ENCODE measurements at regions not wholly inside any gene's neighbourhood (a gene's known extent, or its start where the extent isn't known, plus 50 kb on each side); places are given as distances from the start of the nearest gene placed in this dataset.

GRCh38 chr9:4366591-4367330 lies 66.9 kb upstream of the GLIS3 start:
- TF ChIP-seq ZNF266 (tag by site-specific recombination; IDR thresholded peaks at IDR 0.05; ENCODE audit: low read depth): no peak
- 0 out of 2 replicates have a peak, but pooled peaks have one; percentile 40 for TF ChIP-seq CTCF (tag by site-specific recombination; IDR thresholded peaks at IDR 0.05)
- TF ChIP-seq ZNF776 (tag by site-specific recombination; IDR thresholded peaks at IDR 0.05; ENCODE audit: borderline replicate concordance): no peak
- TF ChIP-seq SETDB1 (IDR thresholded peaks at IDR 0.05; ENCODE audit: insufficient read length, low read length): no peak
- TF ChIP-seq HOXA7 (CRISPR knock-in tag; IDR thresholded peaks at IDR 0.05; ENCODE audit: borderline replicate concordance): no peak
- TF ChIP-seq YY1 (tag by site-specific recombination; IDR thresholded peaks at IDR 0.05): 0 out of 2 replicates have a peak, but pooled peaks have one; percentile 22
- TF ChIP-seq, protein P1, sequence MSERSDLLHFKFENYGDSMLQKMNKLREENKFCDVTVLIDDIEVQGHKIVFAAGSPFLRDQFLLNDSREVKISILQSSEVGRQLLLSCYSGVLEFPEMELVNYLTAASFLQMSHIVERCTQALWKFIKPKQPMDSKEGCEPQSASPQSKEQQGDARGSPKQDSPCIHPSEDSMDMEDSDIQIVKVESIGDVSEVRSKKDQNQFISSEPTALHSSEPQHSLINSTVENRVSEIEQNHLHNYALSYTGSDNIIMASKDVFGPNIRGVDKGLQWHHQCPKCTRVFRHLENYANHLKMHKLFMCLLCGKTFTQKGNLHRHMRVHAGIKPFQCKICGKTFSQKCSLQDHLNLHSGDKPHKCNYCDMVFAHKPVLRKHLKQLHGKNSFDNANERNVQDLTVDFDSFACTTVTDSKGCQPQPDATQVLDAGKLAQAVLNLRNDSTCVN (tag by site-specific recombination; optimal IDR thresholded peaks at IDR 0.05): no peak
- no peak for TF ChIP-seq SP2 (tag by site-specific recombination; IDR thresholded peaks at IDR 0.05)
- no peak for TF ChIP-seq ZNF16 (tag by site-specific recombination; IDR thresholded peaks at IDR 0.05; ENCODE audit: low read depth)
- no peak for TF ChIP-seq ZBTB21 (tag by site-specific recombination; IDR thresholded peaks at IDR 0.05)
- TF ChIP-seq ZBTB11 (tag by site-specific recombination; conservative IDR thresholded peaks at IDR 0.05; ENCODE audit: low read depth): no peak
- TF ChIP-seq, protein P2, sequence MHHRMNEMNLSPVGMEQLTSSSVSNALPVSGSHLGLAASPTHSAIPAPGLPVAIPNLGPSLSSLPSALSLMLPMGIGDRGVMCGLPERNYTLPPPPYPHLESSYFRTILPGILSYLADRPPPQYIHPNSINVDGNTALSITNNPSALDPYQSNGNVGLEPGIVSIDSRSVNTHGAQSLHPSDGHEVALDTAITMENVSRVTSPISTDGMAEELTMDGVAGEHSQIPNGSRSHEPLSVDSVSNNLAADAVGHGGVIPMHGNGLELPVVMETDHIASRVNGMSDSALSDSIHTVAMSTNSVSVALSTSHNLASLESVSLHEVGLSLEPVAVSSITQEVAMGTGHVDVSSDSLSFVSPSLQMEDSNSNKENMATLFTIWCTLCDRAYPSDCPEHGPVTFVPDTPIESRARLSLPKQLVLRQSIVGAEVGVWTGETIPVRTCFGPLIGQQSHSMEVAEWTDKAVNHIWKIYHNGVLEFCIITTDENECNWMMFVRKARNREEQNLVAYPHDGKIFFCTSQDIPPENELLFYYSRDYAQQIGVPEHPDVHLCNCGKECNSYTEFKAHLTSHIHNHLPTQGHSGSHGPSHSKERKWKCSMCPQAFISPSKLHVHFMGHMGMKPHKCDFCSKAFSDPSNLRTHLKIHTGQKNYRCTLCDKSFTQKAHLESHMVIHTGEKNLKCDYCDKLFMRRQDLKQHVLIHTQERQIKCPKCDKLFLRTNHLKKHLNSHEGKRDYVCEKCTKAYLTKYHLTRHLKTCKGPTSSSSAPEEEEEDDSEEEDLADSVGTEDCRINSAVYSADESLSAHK (tag by site-specific recombination; IDR thresholded peaks at IDR 0.05): no peak
- TF ChIP-seq ZNF76 (tag by site-specific recombination; IDR thresholded peaks at IDR 0.05; ENCODE audit: borderline replicate concordance, low read depth): no peak
- TF ChIP-seq ZNF664 (tag by site-specific recombination; IDR thresholded peaks at IDR 0.05): no peak
